HEK293 (cell line): ENCODE measurements at regions not wholly inside any gene's neighbourhood (a gene's known extent, or its start where the extent isn't known, plus 50 kb on each side); places are given as distances from the start of the nearest gene placed in this dataset.

Experiments
- CTCF ChIP-seq: fragments of 450-650 bp; formaldehyde crosslinking; IDR thresholded peaks from 2 replicates; pipeline ENCODE4 v1.5.1; 2016; ENCODE audit warnings: missing biosample characterization, missing genetic modification characterization
- PRDM6 ChIP-seq: fragments of 450-650 bp; formaldehyde crosslinking; IDR thresholded peaks from 2 replicates; pipeline ENCODE4 v1.5.1; 2017; ENCODE audit warnings: missing biosample characterization, missing genetic modification characterization
- ZBTB21 ChIP-seq: fragments of 450-650 bp; formaldehyde crosslinking; IDR thresholded peaks from 2 replicates; pipeline ENCODE4 v1.5.1; 2017; ENCODE audit warnings: missing biosample characterization, missing genetic modification characterization
- ZNF16 ChIP-seq: fragments of 450-650 bp; formaldehyde crosslinking; IDR thresholded peaks from 2 replicates; pipeline ENCODE4 v1.5.1; 2016; ENCODE audit warnings: low read depth, missing biosample characterization, missing genetic modification characterization
- ZNF302 ChIP-seq: fragments of 450-650 bp; formaldehyde crosslinking; IDR thresholded peaks from 2 replicates; pipeline ENCODE4 v1.5.1; 2016; ENCODE audit warnings: missing biosample characterization, missing genetic modification characterization, low read depth
- ZNF324 ChIP-seq: fragments of 450-650 bp; formaldehyde crosslinking; IDR thresholded peaks from 2 replicates; pipeline ENCODE4 v1.5.1; 2016; ENCODE audit warnings: missing biosample characterization, missing genetic modification characterization
- ZNF341 ChIP-seq: fragments of 450-650 bp; formaldehyde crosslinking; IDR thresholded peaks from 2 replicates; pipeline ENCODE4; 2016; ENCODE audit warnings: low read depth, missing biosample characterization, missing genetic modification characterization
- ZNF560 ChIP-seq: fragments of 450-650 bp; formaldehyde crosslinking; IDR thresholded peaks from 2 replicates; pipeline ENCODE4 v1.5.1; 2017; ENCODE audit warnings: missing biosample characterization, missing genetic modification characterization, borderline replicate concordance
- ZNF670 ChIP-seq: fragments of 450-650 bp; formaldehyde crosslinking; IDR thresholded peaks from 2 replicates; pipeline ENCODE4 v1.5.1; 2016; ENCODE audit warnings: missing biosample characterization, missing genetic modification characterization, low read depth
- ZNF704 ChIP-seq: fragments of 450-650 bp; formaldehyde crosslinking; IDR thresholded peaks from 2 replicates; pipeline ENCODE4 v1.5.1; 2016; ENCODE audit warnings: missing biosample characterization, missing genetic modification characterization
- ZSCAN16 ChIP-seq: fragments of 450-650 bp; formaldehyde crosslinking; IDR thresholded peaks from 2 replicates; pipeline ENCODE4 v1.5.1; 2016; ENCODE audit warnings: missing biosample characterization, missing genetic modification characterization
- TF ChIP-seq, protein P1 (sequence below): fragments of 450-650 bp; formaldehyde crosslinking; IDR thresholded peaks from 2 replicates; pipeline ENCODE4 v1.5.1; 2016; ENCODE audit warnings: missing biosample characterization, missing genetic modification characterization

DNA sequence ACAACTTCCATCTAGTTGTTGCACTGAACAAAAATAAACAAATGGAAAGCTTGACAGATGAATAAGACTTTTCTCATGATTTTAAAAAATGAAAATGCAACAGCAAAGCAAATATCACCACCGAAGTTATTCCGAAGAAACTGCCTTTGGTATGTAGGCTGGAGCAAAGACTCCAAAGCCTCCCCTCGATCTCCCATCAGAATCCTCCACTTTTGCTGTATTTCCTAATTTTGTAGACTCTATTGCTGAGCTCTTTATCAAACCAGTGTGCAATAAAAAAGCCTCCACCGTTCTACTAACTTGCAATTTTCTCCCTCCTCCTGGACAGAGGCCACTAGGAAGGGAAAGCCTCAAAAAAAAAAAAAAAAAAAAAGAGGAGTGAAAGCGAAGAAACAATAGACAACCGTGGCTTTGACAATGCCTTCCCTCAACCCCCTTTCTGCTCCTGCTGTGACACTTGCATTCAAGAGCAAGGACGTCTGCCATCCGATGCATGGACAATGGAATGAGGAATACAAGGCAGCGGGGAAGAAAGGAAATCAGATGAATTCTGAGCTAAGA, 190.9 kb upstream of the BLID start:
- TF ChIP-seq ZNF324 (tag by site-specific recombination) (no peak), ZNF560 (no peak), CTCF (tag by site-specific recombination) (no peak), ZNF302 (tag by site-specific recombination) (no peak), ZNF341 (tag by site-specific recombination) (no peak), ZNF670 (no peak), PRDM6 (tag by site-specific recombination) (no peak), ZBTB21 (tag by site-specific recombination) (no peak), ZNF704 (no peak), ZSCAN16 (tag by site-specific recombination) (no peak), ZNF16 (tag by site-specific recombination) (no peak)
- TF ChIP-seq, protein P1, sequence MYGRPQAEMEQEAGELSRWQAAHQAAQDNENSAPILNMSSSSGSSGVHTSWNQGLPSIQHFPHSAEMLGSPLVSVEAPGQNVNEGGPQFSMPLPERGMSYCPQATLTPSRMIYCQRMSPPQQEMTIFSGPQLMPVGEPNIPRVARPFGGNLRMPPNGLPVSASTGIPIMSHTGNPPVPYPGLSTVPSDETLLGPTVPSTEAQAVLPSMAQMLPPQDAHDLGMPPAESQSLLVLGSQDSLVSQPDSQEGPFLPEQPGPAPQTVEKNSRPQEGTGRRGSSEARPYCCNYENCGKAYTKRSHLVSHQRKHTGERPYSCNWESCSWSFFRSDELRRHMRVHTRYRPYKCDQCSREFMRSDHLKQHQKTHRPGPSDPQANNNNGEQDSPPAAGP (tag by site-specific recombination) = no peak
